UCSD-AML1 (cell line): ENCODE measurements at regions not wholly inside any gene's neighbourhood (a gene's known extent, or its start where the extent isn't known, plus 50 kb on each side); places are given as distances from the start of the nearest gene placed in this dataset.
"Not testable (repeated sequence)": the region's sequence is repeated elsewhere in the genome, so short reads cannot be mapped to it uniquely, and the experiment has no call there.

ENCODE experiments used
- DNase-seq: peaks from one replicate; lab custom pipeline; 2025; ENCODE audit not compliant: unreplicated experiment; lab: John Stamatoyannopoulos, UW

DNA sequence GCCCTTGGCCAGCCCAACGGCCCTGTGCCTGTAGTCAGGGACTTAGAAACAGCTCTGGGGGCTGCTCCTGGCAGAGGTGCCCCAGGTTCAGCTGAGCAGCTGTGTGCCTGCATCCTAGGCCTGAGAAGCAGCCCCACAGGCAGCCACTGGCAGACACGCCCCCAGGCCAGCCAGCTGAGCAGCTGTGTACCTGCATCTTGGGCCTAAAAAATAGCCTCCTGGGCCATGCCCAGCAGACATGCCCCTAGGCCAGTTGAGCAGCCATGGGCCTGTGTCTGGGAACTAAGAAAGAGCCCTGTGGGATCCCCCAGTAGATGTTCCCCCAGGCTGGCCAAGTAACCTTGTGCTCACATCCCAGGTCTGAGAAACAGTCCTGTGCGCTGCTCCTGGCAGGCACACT lies 64.0 kb downstream of the TBR1 start:
- no peak for DNase-seq

DNA sequence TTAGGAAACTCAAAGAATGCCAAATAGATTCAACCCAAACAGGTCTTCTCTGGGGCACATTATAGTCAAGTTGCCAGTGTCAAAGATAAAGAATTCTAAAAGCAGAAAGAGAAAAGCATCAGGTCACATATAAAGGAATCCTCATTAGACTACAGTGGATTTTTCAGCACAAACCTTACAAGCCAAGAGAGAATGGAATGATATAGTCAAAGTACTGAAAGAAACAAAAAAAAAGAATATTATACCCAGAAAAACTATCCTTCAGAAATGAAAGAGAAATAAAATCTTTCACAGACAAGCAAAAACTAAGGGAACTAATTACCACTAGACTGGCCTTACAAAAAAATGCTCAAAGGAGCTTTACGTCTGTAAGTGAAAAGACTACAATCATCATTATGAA lies 65.5 kb downstream of the TBR1 start:
- DNase-seq, result no peak

DNA sequence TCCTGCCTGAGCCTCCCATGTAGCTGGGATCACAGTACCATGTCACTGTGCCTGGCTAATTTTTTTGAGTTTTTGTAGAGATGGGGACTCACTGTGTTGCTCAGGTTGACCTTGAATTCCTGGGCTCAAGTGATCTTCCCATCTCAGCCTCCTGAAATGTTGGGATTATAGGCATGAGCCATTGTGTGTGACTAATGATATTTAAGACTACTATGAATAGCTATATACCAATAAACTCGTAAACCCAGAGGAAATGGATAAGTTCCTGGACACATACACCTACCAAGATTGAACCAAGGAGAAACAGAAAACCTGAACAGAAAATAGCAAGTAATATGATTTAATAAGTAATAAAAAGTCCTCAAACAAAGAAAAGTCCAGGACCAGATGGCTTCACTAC lies 68.0 kb downstream of the TBR1 start:
- DNase-seq, result no peak

DNA sequence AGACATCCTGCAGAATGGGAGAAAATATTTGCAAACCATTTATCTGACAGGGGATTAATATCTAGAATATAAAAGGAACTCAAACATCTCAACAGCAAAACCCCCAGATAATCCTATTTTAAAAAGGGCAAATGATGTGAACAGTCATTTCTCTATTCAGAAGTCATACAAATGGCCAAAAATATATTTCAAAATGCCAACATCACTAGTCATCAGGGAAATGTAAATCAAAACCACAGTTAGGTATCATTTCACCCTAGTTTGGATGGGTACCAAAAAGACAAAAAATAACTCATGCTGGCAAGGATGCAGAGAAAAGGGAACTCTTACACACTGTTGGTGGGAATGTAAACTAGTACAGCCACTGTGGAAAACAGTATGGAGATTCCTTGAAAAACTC lies 70.0 kb downstream of the TBR1 start:
- no peak for DNase-seq

DNA sequence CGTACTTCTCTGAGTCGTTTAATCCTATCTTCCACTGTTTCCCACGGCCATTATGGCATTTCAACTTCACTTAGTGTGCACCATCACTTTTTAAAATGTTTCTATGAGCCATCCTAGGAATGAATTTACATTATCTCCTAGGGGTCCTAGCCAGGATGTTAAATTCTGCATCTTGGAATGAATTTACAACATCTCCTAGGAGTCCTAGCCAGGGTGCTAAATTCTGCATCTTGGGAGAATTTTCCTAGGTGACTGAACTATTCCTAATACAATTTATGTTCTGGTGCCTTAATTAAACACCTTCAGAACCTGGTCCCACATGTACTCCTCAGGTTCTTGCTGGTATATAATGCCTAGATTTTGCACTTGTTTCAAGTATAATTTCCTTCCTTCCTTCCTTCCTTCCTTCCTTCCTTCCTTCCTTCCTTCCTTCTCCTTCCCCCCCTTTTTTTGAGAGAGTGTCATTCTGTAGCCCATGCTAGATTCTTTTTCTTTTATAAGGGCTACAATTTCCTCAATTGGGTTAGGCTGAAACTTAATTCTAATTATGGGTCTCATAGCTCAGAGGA lies 72.1 kb downstream of the TBR1 start:
- DNase-seq, result no peak

DNA sequence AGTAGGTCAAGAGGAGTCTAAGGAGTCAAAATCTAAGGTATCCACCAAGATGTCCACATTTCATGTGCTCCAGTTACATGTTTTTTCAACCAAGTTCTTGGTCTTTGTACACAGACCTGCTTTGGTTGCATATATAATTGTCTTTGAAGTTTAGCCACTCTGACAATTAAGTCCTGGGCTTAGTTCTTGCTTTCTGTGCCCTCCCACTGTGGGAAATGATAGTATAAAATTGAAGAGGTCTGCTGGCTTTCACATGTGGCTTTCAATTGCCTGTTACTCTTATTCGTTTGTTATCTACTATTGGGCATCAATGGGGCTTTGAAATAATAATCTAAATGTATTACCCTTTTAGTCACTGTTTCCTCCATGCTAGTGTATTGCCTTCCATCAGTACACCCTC lies 72.8 kb downstream of the TBR1 start:
- DNase-seq, result no peak

DNA sequence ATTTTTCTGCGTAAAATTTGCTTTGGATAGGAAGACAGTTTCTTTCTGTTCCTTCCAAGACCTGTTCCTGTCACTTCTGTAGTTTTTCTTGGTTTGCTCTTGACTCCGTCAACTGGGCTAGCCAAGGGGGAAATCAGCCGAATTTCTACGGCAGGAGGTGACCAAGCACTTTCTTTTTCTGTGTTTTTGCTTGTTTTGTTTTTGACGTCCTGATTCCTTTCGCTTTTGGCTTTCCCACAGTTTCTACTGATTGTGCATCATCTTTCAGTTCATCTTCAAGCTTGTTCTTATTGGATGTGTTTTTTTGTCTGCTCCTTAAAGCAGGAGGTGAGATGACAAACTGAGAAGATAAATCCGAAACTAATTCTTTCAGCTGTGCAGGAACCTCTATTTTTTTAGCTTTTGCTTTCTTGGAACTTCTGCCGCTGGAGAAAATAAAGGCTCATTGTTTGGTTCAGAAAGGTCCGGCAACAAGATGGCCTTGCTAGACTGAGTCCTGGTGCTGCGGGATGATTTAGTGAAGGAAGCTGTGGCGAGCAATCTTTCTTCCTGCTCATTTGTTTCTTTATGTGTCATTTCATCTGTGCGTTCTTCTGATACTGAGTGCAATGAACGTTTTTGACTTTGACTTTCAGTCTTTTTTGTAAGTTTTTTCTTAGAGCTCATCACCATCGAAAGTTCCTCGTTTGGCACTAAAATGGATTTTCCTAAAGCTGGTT lies 85.0 kb downstream of the TBR1 start:
- not testable (repeated sequence) for DNase-seq

DNA sequence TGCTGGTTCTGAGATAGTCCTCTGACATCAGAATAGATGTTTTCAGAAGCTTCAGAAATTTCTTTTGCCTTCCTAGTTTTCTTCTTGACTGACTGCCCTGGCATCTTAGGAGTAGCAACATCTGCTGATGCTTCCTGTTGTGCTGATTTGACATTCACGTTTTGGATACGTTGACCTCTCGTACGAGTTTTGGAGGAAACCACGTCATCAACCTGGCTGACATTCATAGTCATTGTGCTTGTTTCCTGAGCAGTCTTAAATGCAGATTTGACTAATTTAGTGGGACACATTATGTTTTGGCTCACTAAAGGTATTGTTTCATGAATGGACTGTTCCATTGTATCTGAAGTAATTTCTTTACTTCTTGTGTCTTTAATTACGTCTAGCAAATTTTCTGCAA lies 86.2 kb downstream of the TBR1 start:
- not testable (repeated sequence) for DNase-seq

DNA sequence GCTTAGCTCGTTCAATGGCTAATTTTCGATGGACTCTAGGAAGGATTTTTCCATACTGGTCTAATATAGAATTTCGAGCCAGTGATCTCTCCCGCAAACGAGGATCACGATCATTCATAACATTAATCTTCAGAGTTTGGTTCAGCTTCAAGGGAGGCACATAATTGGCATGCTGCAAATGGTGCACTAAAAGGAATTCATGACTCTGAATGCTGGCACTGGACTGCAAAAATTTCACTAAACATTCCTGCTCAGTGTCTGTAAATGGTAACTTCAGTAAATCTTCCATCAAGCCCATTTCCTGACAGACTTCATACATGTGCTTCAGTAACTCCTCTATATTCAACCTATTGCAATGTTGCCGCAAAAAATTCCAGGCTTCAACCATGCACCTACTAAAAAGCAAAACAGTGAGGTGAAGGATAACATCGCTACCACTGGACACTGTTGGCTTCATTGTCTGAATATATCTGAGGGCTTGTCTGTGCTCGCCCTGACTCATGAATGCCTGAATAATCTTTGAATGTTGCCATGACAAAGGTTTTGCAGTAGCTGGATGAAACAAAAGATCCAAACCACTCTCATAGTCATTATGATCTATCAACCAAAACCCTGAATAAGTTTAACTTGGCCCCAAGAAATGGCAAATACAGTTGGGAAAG lies 88.7 kb downstream of the TBR1 start:
- DNase-seq, result not testable (repeated sequence)

DNA sequence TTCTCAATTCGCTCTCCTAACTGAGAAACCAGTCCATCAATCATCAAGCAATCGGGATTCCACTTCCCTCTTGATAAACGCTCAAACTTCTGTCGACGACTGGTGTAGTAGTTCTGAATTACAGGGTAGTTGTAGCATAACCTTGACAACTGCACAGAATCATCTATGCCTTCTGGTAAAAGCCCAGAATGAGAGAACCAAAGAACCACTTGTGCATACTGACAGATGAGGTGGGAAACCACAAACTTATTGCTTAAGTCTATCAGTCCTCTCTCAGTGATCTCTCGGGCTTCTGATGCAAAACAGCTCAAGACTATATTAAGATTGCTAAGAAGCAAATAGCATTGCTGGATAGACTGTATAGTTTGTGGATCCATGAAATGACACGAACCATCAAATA lies 89.4 kb downstream of the TBR1 start:
- not testable (repeated sequence) for DNase-seq

DNA sequence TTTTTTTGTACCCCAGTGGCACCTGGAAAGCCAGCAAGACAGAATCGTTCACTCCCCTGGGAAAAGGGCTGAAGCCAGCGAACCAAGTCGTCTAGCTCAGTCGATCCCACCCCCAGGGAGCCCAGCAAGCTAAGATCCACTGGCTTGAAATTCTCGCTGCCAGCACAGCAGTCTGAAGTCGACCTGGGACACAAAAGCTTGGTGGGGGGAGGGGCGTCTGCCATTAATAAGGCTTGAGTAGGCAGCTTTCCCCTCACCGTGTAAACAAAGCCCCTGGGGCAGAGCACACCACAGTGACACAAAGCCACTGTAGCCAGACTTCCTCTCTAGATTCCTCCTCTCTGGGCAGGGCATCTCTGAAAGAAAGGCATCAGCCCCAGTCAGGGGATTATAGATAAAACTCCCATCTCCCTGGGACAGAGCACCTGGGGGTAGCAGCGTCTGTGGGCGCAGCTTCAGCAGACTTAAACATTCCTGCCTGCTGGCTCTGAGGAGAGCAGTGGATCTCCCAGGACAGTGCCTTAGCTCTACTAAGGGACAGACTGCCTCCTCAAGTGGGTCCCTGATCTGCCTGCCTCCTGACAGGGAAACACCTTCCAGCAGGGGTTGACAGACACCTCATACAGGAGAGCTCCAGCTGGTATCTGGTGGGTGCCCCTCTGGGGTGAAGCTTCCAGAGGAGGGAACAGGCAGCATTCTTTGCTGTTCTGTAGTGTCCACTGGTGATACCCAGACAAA lies 97.4 kb downstream of the TBR1 start:
- not testable (repeated sequence) for DNase-seq

DNA sequence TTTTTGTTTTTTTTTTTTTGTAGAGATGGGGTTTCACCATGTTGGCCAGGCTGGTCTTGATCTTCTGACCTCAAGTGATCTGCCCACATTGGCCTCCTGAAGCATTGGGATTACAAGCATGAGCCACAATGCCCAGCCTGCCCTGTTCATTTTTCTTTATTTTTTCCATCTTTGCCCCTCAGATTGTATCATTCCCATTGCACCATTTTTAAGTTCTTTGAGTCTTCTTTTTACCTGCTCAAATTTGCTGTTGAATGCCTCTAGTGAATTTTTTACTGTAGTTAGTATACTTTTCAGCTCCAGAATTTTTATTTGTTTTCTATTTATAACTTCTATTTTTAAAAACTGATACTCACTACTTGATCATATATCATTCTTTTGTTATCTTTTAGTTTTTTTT lies 101.4 kb upstream of the SLC4A10 start:
- no peak for DNase-seq

DNA sequence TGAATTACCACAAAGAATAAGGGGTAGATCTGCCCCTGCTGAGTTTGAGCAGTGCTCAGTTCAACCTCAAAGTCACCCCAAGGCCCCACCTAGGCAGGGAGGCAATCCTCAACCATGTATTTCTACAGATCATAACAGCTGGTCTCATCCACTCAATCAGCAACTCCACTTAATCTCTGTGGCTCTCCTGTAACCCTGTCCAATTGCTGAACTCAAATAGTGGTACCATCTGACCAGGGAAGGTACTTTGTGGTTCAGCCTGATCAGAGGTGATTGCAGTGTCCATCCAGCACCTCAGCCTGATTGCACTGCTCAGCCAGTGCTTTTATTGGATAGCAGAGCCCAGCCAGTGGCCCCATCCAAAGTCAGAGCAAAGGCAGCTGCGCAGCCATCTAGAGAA lies 91.0 kb upstream of the SLC4A10 start:
- DNase-seq, result no peak

DNA sequence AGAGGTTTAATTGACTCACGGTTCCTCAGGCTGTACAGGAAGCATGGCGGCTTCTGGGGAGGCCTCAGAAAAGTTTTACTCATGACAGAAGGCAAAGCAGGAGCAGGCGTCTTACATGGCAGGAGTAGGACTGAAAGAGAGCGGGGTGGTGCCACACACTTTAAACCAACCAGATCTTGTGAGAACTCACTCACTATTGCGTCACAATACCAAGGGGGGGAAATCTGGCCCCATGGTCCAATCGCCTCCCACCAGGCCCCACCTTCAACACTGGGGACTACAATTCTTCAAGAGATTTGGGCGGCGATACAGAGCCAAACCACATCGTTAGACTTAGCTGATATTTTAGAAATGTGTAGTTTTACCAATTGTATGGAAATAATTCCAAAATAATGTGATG lies 77.6 kb upstream of the SLC4A10 start:
- no peak for DNase-seq

DNA sequence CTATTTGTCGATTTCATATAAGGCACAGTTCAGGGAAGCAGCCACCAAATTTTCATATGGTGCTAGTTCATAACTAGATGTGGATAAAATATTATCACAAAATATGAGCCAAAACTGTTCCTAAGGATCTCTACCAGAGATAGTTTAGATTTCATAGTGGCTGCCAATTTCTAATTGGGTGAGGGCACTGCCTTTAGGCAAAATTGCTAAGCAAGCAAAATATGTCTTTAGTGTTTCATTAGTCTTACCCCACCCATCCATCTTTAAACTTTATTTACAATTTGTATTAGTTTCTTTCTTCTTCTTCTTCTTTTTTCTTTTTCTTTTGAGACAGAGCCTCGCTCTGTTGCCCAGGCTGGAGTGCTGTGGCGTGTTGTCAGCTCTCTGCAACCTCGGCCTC lies 77.1 kb upstream of the SLC4A10 start:
- DNase-seq, result no peak

DNA sequence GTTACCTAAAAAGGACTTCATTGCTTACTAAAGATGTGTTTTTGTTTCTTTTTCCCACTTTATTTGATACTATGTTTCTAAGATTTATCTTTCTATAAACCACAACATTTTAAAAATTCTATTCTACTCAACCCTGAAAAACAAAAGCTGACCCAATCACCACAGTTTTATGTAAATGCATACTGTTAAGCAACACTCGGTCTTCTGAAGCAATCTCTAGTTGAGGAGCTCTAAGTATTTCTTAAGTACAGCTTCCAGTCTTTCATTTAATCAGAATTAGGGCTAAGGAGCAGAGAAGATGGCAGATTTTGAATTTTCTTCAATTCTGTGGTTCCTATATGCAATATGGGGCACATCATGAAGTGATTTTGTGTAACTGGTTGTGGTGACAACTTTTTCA lies 72.2 kb upstream of the SLC4A10 start:
- DNase-seq, result no peak

DNA sequence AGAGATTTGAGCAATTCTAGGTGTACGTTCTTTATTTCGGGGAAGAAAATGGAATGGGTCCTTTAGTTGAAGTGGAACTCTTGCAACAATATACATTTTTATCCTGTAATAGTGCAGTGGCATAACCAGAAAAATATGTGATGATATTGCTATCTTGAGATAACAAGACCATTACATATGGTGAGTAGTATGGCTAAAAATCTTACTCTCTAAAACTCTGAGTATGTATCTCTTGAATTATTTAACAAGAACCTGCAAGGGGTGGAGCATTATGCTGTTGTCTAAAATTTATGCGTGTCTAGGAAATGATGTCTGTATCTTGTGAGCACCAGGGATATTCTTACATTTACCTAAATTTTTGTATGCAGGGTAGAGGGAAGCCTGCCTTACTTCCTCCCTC lies 68.4 kb upstream of the SLC4A10 start:
- no peak for DNase-seq

DNA sequence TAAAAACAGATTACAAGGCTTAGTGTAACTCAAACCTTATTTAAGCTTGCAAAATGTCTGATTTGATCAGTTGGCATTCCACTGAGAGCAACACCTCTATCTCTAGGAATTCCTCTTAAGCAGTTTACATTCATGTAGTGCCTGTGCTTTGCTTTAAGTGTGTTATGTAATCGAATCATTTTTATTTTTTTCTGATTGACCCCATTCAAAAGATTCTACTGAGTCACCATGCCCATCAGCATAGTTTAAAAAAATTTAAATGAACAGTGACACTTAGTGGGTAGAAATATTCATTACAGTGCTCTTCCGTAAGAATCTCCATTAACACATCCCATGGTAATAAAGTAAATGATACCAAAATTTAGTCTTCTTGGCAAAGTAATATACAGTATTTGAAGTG lies 67.8 kb upstream of the SLC4A10 start:
- no peak for DNase-seq

DNA sequence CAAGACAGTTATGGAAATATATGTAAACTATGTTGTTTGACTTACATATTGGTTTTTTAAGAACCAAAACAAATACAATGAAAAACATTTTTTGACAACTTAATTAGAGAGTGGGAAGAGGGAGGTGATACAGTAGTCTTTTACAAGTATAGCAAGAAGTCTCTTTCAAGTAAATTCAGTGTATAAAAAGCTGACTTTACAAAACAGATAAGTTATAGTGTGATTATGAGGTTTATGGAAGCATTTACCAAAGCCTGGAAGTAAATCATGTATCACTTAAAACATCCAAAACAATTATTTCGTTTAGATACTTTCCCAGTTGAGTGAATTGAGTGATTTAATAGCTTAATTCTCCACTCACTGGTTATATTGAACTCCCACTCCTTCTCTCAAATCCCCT lies 66.7 kb upstream of the SLC4A10 start:
- DNase-seq, result no peak

DNA sequence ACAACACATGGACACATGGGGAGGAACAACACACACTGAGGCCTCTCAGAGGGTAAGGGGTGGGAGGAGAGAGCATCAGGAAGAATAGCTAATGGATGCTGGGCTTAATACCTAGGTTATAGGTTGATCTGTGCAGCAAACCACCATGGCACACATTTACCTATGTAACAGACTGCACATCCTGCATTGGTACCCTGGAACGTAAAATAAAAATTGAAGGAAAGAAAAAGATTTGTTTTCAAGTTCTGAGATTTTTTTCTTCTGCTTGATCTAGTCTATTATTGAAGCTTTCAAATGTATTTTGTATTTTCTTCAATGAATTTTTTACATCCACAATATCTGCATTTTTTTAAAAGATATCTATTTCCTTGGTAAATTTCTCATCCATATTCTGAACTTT lies 59.3 kb upstream of the SLC4A10 start:
- no peak for DNase-seq

DNA sequence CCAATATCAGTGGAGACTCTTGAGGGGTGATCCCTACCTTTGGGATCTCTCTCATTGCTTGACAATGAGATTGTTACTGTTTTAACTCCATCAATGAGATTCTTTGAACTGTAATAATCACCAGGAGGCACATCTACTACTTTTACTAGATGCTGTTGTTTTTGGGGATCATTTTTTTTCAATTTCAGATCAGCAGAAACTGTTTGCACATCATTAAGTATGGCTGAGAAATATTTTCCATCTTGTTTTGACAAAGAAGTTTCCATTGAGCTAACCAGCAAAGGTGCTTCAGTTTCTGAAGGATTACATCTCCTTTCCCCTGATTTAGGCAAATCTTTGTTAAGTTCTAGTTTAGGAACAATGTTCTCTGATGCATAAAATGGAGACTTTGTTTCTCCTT lies 54.8 kb upstream of the SLC4A10 start:
- DNase-seq, result no peak
